HG02973 (cell line): ENCODE measurements at regions not wholly inside any gene's neighbourhood (a gene's known extent, or its start where the extent isn't known, plus 50 kb on each side); places are given as distances from the start of the nearest gene placed in this dataset.
A peak's percentile ranks its signal among the peaks of the same experiment; 100 is the strongest.
"Not testable (repeated sequence)": the region's sequence is repeated elsewhere in the genome, so short reads cannot be mapped to it uniquely, and the experiment has no call there.

Experiments used
- ATAC-seq: cut with Tn5 transposase; IDR thresholded peaks from one replicate; pipeline ENCODE4 v1.9.1; 2021; ENCODE audit warnings: moderate library complexity; ENCODE audit not compliant: unreplicated experiment

DNA sequence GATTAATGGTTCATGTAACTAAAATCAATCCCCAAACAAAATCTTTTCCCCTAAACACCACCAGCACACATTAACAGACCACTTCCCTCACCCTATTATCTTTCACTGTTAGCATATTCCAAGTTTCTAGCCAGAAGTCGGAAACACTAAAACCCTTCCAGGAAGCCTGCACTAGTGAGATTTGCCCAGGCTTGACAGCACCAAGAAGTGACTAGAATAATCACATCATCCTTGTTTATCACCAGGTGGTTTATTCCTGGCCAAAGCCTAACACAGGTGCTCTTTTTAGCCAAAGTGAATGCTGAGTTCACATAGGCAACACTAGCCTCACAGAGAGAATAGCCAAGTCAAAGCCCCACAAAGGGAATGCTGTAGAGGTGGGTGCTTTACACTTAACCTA is 221.2 kb upstream of the HNRNPA3 start:
- ATAC-seq = no peak

DNA sequence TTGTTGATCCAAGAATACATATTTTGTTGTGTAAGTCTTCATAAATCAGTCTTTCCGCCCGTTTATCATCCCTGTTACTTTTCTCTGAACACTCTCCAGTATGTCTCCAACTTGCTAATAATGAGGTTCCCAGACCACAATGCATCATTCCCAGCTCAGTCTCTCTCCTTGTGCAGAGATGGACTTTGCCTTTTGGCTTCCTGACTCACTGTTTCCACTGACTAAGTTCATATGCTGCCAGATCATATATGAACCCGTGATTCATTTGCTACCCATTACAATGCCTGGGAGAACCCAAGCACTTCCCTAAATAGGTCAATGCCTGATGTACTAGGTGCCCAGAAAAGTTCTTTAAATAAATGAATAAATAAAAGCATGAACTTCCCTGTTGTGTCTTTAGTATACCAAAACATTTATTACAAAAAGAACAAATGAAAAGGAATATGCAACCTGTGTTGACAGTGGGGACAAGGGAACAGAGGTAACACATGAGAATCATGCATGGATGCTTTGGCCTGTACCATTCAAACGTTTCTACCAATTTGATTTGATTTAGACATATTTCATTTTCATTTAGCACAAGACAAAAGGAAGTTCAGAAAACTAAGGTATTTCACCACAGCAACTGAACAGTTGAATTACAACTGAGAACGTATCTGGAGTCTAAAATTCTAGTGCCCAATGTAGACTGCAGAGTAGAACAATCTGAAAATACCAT is 215.4 kb upstream of the HNRNPA3 start:
- ATAC-seq = peak; percentile 62

DNA sequence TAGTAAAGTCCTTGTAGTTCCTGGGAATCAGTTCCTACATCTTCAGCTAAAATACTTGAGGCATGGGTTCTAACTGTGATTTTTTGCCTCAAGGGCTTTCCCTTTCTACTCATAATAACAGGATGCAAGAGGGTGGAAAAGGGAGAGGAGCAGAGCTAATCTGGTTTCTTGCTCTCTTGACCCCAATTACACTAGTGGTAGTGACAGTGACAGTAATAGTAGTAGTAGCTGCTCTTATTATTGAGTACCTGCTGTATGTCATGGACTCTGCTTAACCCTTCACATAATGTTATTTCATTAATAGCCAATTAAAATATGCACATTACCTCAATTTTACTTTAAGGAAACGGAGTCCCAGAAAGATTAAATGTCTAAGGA is 214.8 kb upstream of the HNRNPA3 start:
- peak; percentile 17 for ATAC-seq

DNA sequence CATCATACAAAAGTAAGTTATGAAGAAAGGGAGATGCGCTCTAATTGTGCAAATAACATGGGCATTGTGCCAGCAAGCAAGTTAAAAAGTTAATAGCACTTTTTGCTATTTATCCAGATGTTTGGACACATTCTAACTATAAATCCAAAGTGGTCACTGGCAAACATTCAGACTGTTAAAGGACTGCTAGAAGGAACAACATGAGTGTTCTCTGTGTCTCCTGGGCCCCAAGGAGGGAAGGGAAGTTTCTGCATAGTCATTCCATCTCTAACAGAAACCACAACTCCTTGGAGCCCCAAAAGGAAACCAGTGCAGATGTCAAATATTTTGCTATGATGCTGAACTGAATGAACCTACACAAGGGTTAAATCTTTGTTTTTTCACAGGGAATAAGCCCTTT is 213.3 kb upstream of the HNRNPA3 start:
- ATAC-seq = peak; percentile 70

DNA sequence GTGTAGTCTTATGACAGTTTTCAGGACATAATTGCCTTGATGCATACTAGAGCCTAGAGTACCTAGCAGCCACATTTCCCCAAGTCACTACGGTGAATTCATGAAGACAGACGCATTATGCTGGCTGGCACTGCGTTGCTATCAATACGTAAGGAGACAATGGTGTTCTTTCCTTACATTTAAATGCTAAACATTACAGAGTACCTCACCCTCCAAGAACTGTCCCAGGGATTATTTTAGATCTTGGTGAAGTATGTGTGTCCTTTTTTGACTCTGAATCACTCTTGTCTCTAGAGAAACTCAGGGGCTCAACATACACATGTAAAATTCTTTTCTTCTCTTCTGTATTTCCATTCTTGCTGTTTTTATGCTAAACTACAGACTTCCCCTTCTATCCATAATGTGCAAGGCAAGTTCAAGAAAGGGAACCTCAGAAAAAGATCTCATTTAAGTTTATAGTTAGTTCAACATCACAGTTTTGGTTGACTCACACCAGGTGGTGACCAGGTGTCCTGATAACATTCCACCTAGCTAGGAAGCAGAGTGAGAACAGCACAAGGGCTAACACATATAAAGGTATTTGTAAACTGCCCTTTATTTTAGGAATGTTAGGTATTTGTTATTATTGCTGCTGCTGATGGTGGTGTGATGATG is 212.4 kb upstream of the HNRNPA3 start:
- no peak for ATAC-seq

DNA sequence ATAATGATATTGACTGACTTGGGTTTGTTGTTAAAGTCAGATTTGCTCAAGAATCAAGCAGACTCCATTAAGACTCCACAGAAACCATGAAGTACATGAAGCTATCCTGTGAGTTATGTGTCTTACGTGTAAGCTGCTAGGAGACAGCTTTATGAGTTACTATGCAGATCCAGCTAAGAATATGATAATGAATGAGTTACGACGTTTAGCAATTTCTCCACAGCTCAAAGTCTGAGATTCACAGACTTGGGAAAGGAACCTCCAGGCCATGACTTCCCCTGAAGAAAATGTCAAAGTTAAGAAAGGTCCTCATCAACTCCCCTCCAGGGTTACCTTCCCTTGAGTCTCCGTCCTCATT is 211.9 kb upstream of the HNRNPA3 start:
- ATAC-seq = no peak

DNA sequence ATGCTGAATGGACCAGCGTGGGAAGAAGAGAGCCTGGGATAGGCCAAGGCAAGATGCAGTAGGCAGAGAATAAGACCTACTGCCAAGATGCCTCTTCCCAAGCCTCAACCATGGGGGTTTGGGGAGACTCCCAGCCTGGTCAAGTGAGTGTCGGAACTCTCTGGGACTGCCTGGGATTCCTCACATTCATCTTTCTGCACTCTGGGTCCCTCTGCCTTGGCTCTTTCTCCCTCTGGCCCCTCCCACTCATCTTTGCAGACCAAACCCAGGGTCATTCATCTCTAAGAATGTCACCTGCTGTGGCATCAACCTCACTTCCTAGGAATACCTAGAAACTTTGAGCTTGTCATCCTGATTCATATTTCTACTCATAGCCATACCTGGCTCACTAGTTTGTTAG is 211.3 kb upstream of the HNRNPA3 start:
- no peak for ATAC-seq

DNA sequence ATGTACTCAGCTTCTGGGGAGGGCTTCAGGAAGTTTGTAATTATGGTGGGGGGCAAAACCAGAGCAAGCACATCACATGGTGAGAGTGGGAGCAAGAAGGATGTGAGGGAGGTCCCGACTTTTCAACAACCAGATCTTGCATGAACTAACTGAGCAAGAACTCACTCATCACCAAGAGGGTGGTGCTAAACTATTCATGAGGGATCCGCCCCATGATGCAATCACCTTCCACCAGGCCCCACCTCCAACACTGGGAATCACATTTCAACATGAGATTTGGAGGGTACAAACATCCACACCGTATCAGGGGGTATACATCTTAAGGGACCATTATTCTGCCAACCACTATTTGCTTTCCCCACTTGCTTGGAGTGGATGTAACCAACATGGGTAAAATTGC is 209.6 kb upstream of the HNRNPA3 start:
- no peak for ATAC-seq

DNA sequence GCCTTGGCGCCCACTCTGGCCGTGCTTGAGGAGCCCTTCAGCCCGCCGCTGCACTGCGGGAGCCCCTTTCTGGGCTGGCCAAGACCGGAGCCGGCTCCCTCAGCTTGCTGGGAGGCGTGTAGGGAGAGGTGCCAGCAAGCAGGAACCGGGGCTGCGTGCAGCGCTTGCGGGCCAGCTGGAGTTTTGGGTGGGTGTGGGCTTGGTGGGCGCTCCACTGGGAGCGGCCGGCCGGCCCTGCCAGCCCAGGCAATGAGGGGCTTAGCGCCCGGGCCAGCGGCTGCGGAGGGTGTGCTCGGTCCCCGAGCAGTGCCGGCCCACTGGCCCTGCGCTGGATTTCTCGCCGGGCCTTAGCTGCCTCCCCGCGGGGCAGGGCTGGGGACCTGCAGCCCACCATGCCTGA is 204.9 kb upstream of the HNRNPA3 start:
- not testable (repeated sequence) for ATAC-seq

DNA sequence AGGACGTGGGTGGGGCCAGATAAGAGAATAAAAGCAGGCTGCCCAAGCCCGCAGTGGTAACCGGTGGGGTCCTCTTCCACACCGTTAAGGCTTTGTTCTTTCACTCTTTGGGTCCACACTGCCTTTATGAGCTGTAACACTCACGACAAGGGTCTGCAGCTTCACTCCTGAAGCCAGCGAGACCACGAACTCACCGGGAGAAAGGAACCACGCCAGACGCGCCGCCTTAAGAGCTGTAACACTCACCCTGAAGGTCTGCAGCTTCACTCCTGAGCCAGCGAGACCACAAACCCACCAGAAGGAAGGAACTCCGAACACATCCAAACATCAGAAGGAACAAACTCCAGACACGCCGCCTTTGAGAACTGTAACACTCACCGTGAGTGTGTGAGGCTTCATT is 203.9 kb upstream of the HNRNPA3 start:
- ATAC-seq = not testable (repeated sequence)

DNA sequence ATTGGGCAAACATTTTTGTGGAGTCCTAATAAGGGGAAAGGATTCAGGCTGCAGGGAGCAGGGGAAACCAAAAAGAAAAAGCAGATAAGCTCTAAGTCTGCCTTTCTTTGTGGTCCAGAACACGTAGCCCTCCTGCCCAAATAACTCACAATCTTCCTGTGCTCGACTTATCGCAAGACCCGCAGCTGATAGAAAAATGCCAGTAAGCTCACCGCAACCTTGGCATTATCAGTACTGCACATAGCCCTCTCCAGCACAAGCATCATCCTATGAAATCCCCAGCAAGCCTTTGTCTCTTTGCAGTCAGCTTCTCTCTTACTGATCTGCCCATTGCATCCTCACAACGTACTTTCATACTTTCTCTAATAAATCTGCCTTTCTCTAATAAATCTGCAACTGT is 202.4 kb upstream of the HNRNPA3 start:
- ATAC-seq = no peak

DNA sequence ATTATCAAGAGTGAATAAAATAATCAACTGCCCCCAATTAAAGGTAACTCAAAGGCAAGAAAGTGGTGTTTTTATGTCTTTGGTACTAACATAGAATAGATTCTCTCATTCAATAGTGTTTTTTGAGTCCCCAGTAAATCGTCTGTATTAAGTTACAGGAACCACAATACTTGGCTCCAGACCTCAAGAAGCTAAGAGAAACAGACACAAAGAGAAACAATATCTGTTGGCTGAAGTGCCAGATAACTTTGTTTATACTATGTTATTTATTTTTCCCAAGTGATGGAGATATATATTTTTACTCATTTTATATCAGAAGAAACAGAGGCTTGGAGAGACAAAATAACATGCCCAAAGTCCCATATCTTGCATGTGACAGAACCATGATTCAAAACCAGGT is 201.7 kb upstream of the HNRNPA3 start:
- no peak for ATAC-seq

DNA sequence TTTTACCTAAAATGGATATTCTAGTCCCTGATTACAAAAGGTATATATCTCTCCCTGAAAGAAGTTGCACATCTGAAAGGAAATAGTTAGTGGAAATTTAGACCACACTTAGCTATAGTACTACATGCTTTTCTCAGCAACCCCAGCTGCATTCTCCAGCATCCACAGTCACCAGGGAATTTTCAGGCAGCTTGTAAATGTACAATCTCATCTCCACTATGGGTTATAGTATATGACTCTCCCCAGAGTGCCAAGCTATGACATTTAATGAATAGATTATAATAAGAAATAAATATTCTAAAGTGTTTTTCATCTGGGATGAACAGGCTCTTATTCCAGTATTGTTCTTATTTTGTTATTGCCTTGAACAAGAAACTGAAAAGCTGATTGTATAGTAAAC is 197.6 kb upstream of the HNRNPA3 start:
- ATAC-seq = no peak

DNA sequence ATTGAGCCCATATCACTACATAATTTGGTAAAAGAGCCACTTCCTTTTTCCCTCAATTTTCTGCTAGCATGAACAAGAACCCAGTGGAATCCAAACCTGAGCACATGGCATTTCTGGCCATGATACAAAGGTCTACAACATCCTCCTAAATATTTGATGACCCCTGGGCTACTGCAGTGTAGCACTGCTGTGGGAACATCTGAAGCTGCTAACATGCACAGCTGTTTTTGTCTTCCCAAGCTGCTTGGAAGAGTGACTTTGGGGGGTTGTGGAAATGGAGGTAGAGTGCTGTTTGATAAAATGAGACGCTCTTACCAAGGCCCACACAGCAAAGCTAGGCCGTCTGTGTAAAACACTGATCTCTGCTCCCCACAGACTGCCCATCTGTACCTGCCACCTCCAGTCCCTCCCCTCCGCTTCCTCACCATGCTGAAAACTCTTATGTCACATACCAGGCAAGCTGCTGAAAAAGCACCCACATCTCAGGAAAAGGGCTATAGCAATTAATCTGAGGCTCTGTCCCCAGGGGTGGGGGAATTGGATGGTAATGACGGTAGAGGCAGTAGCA is 197.2 kb upstream of the HNRNPA3 start:
- ATAC-seq = no peak

DNA sequence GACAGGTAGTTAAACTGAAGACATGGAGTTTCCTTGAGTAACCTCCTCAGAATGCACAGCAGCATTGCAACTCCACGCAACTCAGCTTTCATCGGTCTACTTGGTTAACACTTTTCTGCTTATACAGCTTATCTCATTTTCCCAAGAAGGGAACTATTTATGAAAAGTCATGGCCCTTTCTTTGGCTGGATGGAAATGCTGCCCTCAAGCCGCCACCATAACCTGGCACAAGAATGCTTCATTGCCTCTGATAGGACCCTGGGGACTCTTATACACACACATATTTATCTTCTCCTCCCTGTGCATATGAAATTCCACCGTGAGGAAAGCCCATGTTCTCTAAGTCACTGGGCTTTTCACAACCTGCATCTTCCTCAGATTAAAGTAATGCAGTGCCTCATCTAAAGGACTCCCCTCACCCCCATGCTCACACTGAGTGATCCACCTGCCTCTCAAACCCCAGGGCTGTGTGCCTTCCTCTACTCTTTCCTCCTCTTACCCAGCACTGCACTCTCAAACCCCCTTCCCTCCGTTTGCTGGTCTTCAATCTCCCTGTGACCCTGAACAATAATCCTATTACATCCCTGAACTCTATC is 192.0 kb upstream of the HNRNPA3 start:
- ATAC-seq = no peak

DNA sequence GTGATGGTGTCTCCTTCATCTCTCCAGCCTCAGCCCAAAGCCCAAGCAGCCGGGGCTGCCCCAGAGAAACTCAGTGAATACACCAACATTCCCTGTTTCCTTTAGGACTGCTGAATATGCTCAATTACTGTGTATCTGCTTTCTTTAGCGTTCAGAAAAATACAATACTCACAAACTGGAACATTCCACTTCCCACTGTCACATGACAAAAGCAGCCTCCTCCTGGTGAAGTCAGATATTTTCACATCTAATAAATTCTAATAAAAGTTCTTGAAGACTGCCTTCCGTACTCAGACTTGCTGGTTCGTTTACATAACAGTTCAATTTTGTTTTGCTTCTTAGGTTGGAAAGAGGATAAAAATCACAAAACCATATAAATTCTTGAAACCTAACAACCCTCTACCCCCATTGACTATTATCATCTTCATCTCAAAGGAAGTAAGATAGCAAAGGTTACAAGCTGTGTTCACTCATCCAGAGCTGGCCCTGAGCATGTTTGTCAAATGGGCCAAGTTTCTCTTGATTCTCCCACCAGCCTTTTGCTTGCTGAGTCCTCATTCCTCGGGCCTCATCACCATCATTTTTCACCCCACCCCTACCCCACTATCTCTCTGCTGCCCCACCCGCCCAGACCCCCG is 190.8 kb upstream of the HNRNPA3 start:
- no peak for ATAC-seq

DNA sequence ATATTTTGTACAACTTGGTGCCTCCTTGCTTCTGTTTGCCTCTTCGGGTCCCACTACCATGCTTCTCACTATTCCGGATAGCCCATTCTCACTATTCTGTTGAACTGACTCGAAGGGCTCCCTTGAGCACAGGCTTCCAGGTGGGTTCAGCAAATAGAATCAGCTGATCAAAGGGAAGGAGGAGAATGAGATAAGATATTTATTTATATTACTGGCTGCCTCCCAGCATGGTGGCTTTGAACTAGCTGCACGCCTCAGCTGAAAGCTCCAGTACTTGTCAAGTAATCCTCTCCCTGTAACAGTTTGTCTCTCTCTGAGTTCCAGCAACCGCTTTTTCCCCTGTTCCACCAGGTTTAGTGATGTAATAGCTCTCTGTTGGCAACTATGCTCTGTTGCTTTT is 187.8 kb upstream of the HNRNPA3 start:
- no peak for ATAC-seq

DNA sequence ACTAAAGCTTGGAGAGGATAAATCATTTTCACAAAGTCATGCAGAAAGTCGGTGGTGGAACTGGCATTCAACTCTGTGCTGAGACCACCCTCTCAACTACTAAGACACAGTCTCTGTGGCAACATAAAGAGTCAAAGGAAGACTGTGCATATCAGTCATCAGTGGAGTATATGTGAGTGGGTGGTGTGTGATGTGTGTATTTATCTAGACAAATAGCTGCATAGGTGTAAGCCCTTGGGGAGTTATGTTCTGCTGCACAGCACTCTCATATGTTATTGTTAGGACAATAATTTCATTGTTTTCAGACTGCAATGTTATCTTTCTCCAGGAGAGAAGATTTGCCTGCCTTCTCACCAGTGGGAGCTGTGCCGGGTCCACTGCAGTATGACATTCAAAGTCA is 186.3 kb upstream of the HNRNPA3 start:
- no peak for ATAC-seq

DNA sequence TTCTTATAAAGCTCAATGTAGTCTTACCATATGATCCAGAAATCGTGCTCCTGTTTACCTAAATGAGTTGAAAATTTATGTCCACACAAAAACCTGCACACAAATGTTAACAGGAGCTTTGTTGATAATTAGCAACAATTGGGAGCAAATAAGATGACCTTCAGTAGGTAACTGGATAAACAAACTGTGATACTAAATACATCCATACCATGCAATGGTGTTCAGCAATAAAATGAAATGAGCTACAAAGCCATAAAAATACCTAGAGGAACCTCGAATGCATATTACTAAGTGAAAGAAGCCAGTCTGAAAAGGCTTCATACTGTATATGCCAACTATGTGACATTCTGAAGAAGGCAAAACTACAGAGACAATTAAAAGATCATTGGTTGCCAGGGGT is 185.6 kb upstream of the HNRNPA3 start:
- no peak for ATAC-seq

DNA sequence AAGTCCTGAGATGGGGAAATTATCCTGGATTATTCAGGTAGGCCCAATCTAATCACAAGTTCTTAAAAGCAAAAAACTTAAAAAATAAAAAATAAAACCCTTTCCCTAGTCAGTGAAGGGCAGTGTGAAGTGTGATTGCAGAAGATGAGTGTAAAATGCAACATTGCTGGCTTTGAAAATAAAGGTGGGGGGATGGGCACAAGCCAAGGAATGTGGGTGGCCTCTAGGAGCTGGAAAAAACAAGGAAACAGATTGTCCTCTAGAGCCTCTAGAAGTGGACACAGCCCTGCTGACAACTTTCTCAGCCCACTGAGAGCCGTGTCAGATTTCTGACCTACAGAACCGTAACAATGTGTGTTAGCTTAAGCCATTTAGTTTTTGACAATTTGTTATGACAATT is 184.3 kb upstream of the HNRNPA3 start:
- ATAC-seq = no peak

DNA sequence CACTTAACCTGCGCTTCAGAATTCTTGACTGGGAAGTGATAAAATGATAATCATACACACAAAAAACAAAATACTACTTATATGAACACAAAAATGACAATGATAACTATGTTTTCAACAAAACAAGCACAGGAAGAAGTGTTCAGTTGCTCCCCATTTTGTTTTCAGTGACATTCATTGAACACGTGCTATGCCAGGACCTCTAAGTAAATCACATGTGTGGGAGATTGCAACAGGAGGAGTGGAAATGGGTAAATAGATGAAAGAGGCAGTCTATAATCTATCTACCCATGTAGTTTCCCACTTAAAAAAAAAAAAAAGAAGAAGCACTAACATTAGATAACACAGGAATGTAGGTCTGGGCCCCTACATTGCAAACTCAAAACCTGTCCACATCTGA is 183.5 kb upstream of the HNRNPA3 start:
- ATAC-seq = no peak

DNA sequence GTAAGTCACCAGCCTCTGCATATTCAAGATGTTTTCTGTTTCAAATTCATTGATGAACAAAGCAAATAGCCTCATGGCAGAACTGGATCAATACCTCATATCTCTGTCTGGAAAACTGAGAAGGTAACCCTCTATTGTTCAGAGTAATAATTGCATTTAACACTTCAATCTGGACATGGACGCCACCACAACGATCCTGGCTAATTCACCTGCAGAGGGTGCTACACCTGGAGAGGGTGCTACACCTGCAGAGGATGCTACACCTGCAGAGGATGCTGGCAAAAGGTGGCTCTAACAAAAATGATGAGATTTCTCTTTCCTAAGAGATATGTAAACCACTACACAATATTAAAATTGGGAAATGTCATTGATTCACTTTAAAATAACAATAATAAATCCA is 183.1 kb upstream of the HNRNPA3 start:
- ATAC-seq = no peak
